ENCODE measurements at regions not wholly inside any gene's neighbourhood (a gene's known extent, or its start where the extent isn't known, plus 50 kb on each side); places are given as distances from the start of the nearest gene placed in this dataset.

DNA sequence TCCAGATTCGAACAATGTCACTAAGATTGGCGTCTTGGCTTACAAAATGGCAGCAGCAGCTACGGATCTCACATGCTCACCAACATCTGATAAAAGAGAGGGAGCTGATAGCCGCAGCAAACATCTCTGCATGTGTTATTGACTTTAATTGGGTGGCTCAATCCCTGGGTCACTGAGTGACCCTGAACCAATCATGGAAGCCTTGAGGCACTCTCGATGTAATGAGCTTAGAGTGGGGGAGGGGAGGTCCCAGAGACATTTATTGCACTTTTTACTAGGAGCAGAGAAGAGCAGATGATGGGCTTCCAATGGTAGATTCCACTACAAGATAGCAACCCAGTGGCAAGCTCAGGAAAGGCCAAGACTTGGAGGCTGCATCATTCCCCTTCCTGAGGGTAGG is 238.7 kb downstream of the BMP7 start:
- DNase-seq (ENCODE audit: low read depth) = no peak

GRCh38 chr20:57030611-57031600 is 235.5 kb downstream of the BMP7 start:
- DNase-seq (ENCODE audit: low read depth) = peak; percentile 98

DNA sequence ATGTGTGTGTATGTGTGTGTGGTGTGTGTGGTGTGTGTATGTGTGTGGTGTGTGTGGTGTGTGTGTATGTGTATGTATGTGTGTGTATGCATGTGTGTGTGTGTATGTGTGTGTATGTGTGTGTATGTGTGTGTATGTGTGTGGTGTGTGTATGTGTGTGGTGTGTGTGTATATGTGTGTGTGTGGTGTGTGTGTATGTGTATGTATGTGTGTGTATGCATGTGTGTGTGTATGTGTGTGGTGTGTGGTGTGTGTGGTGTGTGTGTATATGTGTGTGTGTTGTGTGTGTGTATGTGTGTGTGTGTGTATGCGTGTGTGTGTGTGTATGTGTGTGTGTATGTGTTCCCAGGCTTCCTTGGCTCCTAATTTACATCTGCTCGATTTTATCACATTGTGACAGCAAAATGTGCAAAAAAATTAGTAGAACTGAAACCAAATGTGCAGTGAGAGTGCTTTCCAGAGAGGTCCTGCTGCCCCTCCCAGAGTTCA is 234.5 kb downstream of the BMP7 start:
- DNase-seq (ENCODE audit: low read depth) = no peak

- no peak for DNase-seq (ENCODE audit: low read depth)
These were observed 233.6 kb downstream of the BMP7 start for GRCh38 chr20:57032847-57033246.

DNA sequence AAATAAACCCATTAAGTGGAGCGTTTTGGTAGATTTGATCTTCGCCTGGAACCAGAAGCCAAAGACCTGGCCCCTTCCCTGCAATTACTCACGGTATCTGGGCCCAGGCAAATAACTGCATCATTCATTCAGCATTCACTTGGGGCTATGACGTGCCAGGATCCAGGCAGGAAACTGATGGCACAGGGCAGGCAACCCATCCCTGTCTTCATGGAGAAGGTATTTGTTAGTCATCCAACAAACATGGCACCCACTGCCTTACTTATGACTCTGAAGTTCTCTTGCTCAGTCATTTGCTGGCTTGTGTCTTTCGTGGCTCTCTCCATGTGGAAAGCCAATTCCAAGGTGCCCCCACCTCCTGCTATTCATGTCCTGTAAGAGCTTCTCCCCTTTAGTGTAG is 232.4 kb downstream of the BMP7 start:
- DNase-seq (ENCODE audit: low read depth) = peak; percentile 79

GRCh38 chr20:57037689-57038088 is 228.8 kb downstream of the BMP7 start:
- no peak for DNase-seq (ENCODE audit: low read depth)

DNA sequence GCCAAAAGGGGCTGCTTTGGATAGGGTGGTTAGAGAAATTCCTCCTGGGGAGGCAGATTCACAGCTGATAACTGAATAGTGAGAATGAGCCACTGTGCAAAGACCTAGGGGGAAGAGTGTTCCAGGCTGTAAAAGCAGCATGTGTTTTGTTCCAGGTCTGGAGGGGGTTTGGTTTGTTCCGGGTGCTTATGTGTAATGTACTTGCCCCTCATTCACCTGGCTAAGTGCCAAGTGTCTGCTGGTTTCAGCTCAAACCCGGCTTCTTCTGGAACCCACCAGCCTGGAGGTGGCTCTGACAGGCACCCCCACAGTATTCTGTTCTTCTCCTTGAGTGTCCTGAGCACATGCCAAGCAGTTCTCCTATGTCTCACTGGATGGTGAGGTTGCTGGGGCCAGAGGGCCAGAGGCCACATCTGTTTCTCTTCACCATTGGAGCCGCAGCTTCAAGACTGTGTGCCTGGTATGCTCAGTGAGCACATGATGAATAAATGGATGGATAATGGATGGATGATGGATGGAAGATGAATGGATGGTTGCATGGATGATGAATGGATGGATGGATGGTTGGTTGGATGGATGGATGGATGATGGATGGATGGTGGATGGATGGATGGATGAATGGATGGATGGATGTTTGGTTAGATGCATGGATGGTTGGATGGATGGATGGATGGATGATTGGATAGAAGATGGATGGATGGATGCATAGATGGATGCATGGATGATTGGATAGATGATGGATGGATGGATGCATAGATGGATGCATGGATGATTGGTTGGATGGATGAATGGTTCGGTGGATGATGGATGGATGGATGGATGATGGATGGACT is 227.6 kb downstream of the BMP7 start:
- DNase-seq (ENCODE audit: low read depth) = no peak

DNA sequence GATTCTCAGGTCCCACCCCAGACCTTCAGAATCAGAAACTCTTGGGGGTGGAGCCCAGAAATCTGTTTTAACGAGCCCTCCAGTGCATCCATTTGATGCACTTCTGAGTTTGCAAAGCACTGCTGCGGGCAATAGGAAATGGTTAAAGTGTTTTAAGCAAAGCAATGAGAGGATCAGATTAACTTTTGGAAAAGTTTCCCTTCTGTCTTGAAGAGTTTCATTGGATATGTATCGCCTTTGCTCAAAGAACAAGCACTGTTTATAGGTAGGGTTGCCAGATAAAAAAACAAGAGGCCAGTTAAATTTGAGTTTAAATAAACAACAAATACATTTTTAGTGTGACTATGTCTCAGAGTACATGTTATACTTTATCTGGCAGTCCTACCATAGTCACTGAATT is 226.0 kb downstream of the BMP7 start:
- DNase-seq (ENCODE audit: low read depth) = no peak

DNA sequence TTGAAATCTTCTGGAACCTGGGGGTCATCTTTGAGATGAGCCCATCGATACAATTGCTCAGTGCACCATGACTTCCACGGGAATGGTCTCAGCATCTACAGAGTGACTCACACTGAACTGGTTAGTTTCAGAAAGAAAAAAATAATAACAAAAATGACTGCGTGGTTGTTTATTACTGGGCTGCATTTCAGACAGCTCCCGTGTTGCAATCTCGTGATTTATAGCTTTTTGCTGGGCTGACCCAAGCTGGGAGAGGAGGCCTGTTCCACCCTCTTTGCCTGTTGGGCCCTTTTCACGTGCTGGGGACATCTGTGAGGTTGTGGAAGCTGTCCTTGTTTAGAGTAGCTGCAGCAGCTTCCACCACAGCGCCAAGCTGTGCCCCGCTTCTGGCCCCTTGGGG is 225.5 kb downstream of the BMP7 start:
- peak; percentile 95 for DNase-seq (ENCODE audit: low read depth)

GRCh38 chr20:57043091-57043490 is 223.3 kb downstream of the BMP7 start:
- DNase-seq (ENCODE audit: low read depth) = no peak

DNA sequence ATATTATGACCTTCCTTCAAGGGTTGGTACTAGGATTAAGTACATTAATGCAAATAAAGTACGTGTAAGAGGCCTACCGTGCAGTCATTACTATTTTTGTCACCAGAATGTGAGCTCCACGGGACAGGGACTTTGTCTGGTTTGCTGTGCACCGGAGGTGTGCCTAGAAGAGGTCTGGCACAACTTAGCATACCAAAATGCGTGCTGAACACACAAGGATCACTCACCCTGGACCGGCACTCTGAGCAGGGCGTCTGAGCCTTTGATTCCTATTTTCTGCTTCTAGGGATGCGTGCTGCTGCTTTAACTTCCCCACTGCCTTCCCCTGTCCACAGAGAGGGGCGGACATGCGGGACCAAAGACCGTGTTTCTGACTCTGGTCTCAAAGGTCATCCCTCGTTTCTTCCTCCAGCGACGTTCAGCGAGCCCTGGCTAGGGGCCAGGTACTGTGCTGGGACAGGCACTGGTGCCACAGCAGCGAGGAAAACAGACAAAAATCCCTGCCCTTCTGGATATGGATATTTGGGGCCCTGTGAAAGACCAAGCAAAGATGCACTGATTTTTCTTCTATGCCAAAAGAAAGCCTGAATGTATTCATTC is 222.7 kb downstream of the BMP7 start:
- DNase-seq (ENCODE audit: low read depth) = no peak

GRCh38 chr20:57047281-57048026 is 219.0 kb downstream of the BMP7 start:
- DNase-seq (ENCODE audit: low read depth) = peak; percentile 54

DNA sequence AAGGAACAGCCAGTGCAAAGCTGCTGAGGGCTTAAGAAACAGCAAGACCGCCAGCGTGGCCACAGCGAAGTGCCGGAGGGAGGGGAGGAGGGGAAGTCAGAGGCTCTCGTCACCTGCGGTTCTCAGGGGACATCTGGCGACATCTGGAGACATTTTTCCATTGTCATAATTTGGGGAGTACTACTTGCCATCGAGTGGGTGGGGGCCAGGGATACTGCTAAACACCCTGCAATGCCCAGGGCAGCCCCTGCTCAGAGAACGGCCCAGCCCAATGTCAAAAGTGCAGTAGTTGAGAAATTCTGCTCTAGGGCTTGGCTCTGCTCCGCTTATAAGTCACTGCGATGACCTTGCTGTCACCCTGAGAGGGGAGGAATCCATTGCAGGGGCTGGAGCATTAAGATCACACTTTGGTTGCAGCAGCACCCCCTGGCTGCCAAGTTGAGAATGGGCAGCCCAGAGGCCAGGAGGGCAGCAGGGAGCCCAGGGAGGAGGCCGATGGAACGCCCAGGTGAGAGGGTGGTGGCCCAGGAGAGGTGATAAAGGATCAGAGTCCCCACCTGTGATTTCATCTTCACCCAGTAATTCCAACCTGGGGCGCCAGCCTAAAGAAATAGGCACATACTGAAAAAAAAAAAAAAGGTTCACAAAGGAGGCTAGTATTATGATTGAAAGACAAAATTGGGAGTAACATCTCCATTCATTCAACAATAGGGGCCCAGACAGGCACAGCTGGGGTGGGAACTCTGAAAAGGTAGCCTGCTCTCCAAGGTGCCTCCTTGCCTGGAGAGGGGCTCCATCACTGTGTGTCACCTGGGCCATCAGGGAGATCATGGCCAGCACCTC is 218.2 kb downstream of the BMP7 start:
- DNase-seq (ENCODE audit: low read depth) = peak; percentile 81

DNA sequence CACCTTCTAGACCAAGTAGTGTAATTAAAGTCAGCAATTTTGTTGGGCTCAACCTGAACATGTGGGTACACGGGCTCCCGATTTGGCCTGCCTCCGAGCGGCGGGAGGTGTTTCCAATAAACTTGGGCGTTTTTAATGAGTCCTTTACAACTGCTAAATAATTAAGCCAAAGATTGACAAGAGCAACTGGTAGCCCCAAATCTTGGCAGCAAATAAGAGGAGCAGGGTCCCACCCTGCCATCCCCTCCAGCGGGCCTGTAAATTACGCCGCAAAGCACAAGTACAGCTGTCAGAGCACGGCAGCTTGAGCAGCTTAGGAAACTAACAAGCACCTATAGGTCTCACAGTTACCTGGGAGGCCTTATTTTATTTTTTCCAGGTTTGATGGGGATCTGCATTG is 217.1 kb downstream of the BMP7 start:
- no peak for DNase-seq (ENCODE audit: low read depth)

GRCh38 chr20:57051096-57051495 is 215.3 kb downstream of the BMP7 start:
- no peak for DNase-seq (ENCODE audit: low read depth)

DNA sequence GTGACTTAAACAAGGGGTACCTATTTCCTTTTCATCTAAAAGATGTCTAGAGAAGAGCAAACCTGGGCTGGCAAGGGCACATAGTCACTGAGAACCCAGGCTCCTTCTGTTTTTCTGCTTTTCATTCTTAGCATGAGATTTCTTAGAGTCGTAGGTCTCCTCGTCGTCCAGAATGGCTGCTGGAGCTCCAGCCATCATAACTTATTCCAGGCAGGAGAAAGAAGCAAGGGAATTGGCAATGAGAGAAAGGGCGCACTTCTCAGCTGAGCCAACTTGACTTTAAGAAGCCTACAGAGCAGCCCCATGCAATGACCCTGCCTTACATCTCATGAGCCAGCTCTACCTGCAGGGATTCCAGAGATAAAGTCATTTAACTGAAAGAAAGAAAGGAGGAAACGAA is 213.4 kb downstream of the BMP7 start:
- DNase-seq (ENCODE audit: low read depth) = no peak

DNA sequence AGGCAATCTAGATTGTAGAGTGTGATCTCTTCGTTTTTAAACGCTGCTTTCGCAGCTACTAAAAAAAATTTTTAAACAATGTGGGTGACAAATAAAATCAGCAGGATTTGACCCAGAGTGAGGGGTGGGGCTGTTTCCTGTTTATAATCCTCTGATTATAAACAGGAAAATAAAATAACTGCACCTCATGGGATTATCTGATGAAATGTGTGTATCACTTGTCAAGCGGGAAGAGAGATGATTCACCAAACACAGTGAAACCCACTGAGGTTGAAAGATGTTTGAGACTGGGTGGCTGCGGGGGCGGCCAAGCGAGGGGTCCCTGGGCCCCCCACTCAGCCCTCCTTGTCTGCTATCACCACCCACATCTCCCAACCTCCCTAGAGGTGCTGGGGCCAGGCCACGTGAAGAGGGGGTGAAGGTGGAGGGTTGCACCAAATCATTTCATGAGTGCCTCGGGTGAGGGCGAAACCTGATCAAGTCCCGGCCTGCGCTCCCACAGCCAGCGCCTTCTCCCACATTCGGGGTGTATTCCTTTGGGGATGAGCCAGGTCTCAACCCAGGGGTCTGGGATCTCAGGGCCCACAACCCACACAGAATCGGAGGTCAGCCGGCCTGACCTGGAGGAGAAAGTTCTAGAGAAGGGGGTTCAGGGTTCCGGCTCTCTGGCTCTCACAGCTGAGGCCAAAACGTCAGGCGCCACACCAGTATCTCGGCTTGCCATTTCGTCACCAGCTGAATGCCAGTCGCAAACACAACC is 212.5 kb downstream of the BMP7 start:
- DNase-seq (ENCODE audit: low read depth) = no peak

GRCh38 chr20:57055345-57055744 is 211.1 kb downstream of the BMP7 start:
- DNase-seq (ENCODE audit: low read depth) = no peak

DNA sequence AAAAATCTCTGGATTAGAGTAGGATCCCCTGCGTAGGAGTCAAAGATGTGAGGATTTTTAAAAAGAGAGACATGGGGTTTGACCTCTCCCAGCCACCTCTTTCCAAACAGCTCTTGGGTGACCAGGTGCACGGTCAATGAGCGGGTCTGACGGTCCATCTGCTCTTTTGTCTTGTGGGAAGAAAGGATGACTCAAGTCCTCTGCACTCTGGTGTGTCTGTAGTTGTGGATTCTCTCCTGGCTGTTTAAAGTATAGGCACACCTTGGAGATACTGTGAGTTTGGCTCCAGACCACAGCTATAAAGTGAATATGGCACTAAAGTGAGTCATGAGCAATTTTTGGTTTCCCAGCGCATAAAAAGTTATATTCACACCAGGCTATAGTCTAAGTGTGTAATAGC is 209.8 kb downstream of the BMP7 start:
- peak; percentile 64 for DNase-seq (ENCODE audit: low read depth)

GRCh38 chr20:57059055-57059596 is 207.3 kb downstream of the BMP7 start:
- no peak for DNase-seq (ENCODE audit: low read depth)
